HUES6 (cell line): ENCODE measurements at regions not wholly inside any gene's neighbourhood (a gene's known extent, or its start where the extent isn't known, plus 50 kb on each side); places are given as distances from the start of the nearest gene placed in this dataset.

Source experiments
- H3K27ac ChIP-seq: 2 replicates; pipeline ENCODE4 v1.7.0; 2013; ENCODE audit warnings: low read depth, mild to moderate bottlenecking, low read length, inconsistent platforms
- H3K27me3 ChIP-seq: 2 replicates; pipeline ENCODE4 v1.6.1; 2013; ENCODE audit warnings: low read length; ENCODE audit not compliant: control insufficient read depth, insufficient read depth
- H3K36me3 ChIP-seq: 2 replicates; pipeline ENCODE4 v1.6.1; 2013; ENCODE audit warnings: low read length; ENCODE audit not compliant: control insufficient read depth, insufficient read depth
- H3K4me1 ChIP-seq: 2 replicates; pipeline ENCODE4 v1.6.1; 2013; ENCODE audit warnings: low read length; ENCODE audit not compliant: control insufficient read depth, insufficient read depth
- H3K4me3 ChIP-seq: 2 replicates; pipeline ENCODE4 v1.5.1; 2013; ENCODE audit warnings: low read depth, low read length
- H3K9ac ChIP-seq: one replicate; pipeline ENCODE4 v1.6.1; 2013; ENCODE audit warnings: mild to moderate bottlenecking, low read length
- H3K9me3 ChIP-seq: 2 replicates; pipeline ENCODE4 v1.6.1; 2013; ENCODE audit warnings: low read depth, low read length; ENCODE audit not compliant: control insufficient read depth, insufficient read depth

GRCh38 chrX:7263961-7264360 lies 116.0 kb upstream of the PUDP start:
- no peaks in the 10 kb centered on the region for H3K36me3 ChIP-seq
- no peak overlapping the region for H3K4me3 ChIP-seq
- no peak overlapping the region for H3K9ac ChIP-seq
- no peaks in the 10 kb centered on the region for H3K27me3 ChIP-seq
- H3K27ac ChIP-seq, result no peak overlapping the region
- H3K9me3 ChIP-seq, result no peaks in the 10 kb centered on the region
- no peaks in the 10 kb centered on the region for H3K4me1 ChIP-seq

GRCh38 chrX:7263330-7263729 lies 115.4 kb upstream of the PUDP start:
- Histone ChIP-seq H3K9ac (no peak overlapping the region), H3K9me3 (no peaks in the 10 kb centered on the region), H3K36me3 (no peaks in the 10 kb centered on the region), H3K4me3 (no peak overlapping the region), H3K27ac (no peak overlapping the region), H3K4me1 (no peaks in the 10 kb centered on the region), H3K27me3 (no peaks in the 10 kb centered on the region)

DNA sequence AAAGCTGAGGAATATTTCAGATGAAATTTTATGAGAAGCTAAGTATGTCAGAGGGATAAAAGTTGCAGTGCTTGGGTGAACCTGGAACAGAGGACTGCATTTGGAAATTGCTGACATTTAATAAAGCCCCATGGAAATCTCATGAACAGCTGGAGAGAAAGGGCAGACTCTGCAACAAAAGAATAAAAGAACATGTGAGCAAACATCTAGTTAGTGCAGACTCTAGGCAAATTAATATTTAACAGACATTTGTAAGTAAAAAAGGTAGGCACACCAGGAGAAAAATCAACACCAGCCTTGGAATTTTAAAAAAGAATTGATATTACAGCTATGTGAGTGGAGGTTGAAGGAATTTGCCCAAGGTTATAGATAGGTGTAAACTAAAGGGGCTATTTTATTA lies 114.6 kb upstream of the PUDP start:
- Histone ChIP-seq H3K27ac (no peak overlapping the region), H3K9me3 (no peaks in the 10 kb centered on the region), H3K36me3 (no peaks in the 10 kb centered on the region), H3K9ac (no peak overlapping the region), H3K4me1 (no peaks in the 10 kb centered on the region), H3K27me3 (no peaks in the 10 kb centered on the region), H3K4me3 (no peak overlapping the region)

DNA sequence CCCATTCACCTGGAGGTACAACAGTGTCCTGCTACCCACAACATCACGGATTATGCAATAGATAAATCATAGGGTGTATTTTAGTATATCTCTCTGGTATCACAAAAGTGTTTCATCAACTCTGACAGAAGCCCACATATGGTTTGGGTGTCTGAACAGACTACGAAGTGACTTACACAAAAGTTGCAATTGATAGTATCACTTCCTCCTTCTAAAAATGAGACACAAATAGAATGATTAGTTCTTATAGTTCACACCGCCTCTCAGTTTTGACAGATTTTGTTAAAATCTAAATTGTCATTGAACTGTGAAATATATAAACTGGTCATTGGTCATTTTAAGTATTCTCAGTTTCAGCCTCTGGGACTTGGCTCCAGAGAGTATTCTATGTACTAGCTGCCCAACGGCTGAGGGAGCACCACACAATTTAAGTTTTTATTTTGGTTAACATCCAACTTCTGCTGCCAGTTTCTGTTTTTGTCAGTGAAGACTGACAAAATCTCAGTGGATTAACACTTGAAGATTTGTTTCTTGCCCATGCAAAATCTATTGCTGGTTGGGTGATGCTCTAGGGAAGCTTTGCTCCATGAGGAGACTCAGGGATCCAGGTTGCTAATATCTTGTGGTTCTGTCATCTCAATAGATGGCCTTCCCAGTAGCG lies 113.8 kb upstream of the PUDP start:
- no peaks in the 10 kb centered on the region for H3K4me1 ChIP-seq
- H3K9me3 ChIP-seq, result no peaks in the 10 kb centered on the region
- H3K27me3 ChIP-seq, result no peaks in the 10 kb centered on the region
- no peak overlapping the region for H3K27ac ChIP-seq
- H3K4me3 ChIP-seq, result no peak overlapping the region
- no peak overlapping the region for H3K9ac ChIP-seq
- no peaks in the 10 kb centered on the region for H3K36me3 ChIP-seq

- Histone ChIP-seq H3K27ac (no peak overlapping the region), H3K4me1 (no peaks in the 10 kb centered on the region; the same call in 1 of the 2 replicates), H3K9me3 (peaks cover 11% of the 10 kb centered on the region), H3K27me3 (no peaks in the 10 kb centered on the region), H3K36me3 (no peaks in the 10 kb centered on the region), H3K9ac (no peak overlapping the region), H3K4me3 (no peak overlapping the region)
Observed at GRCh38 chrX:7254144-7254543, 106.2 kb upstream of the PUDP start.

DNA sequence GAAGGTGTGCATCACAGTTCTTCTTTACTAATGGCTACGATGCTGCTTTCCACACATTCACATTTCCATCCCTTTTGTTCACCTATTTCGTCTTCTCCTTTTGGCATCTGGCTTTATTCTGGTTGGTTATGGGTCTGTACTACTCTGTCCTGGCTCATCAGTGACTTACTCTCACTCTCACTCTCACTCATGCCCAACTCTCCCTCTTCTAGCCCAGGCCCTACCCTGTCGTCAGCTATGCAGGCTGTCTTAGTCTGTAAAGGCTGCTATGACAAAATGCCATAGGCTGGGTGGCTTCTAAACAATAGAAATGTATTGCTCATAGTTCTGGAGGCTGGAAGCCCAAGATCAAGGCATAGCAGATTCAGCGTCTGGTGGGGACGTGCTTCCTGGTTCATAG lies 105.6 kb upstream of the PUDP start:
- Histone ChIP-seq H3K9ac (no peak overlapping the region), H3K36me3 (no peaks in the 10 kb centered on the region), H3K9me3 (peaks cover 12% of the 10 kb centered on the region), H3K27me3 (no peaks in the 10 kb centered on the region), H3K4me3 (no peak overlapping the region), H3K4me1 (no peaks in the 10 kb centered on the region; the same call in 1 of the 2 replicates), H3K27ac (no peak overlapping the region)

DNA sequence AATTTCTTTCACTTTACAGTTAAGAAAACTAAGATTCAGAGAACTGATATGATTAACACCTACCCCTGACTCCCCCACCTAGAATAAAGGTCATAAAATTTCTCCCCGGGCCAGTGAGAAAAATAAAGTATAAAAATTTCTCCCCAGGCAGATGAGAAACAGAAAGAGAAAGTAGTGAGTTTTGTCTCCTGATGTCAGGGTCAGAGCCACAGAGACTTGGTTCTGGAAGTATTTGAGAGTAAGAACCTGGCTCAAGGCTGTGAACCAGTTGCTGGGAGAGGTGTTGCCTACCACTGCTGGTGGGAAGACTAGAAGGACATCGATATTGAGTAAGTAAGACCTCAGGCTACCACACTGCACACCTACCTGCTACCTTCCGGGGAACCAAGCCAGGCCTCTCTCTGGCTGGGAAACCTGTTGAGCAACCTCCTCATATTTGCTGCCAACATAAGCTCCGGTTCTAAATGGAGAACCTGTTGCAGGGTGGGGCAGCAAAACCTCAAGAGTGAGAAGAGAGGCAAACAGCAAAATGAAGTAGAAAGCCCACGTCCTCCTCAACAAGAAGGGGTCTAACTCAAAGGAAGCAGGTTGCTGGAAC lies 104.2 kb upstream of the PUDP start:
- Histone ChIP-seq H3K9ac (no peak overlapping the region), H3K27ac (no peak overlapping the region), H3K36me3 (no peaks in the 10 kb centered on the region), H3K27me3 (no peaks in the 10 kb centered on the region), H3K4me1 (peaks cover 7% of the 10 kb centered on the region), H3K4me3 (no peak overlapping the region), H3K9me3 (peaks cover 12% of the 10 kb centered on the region)

DNA sequence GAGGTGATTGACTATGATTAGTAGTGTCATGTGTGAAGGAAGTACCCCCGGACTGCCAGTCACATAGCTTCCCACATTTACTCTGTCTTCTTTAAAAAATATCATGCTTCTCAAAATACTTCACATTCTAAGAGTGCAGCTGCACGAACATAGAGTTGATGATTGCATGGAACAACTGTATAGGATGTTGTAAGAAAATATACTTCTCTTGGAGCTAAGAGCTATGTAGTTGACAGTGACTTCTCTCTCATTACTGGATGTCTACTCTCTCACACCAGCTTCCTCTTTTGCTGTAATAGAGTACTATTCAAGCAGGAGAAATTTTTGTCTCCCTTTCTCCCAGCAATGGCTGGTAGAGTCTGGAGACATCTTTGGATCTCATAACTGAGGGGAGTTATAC lies 99.4 kb upstream of the PUDP start:
- H3K9me3 ChIP-seq, result 0 out of 2 replicates have a peak, but pooled peaks cover 7% of the 10 kb centered on the region
- no peak overlapping the region for H3K4me3 ChIP-seq
- H3K36me3 ChIP-seq, result no peaks in the 10 kb centered on the region
- H3K4me1 ChIP-seq, result peaks cover 7% of the 10 kb centered on the region
- no peak overlapping the region for H3K9ac ChIP-seq
- no peak overlapping the region for H3K27ac ChIP-seq
- no peaks in the 10 kb centered on the region for H3K27me3 ChIP-seq

GRCh38 chrX:7244405-7244804 lies 96.5 kb upstream of the PUDP start:
- Histone ChIP-seq H3K4me1 (peaks cover 7% of the 10 kb centered on the region; the same call in 1 of the 2 replicates), H3K36me3 (no peaks in the 10 kb centered on the region), H3K9me3 (0 out of 2 replicates have a peak, but pooled peaks cover 4% of the 10 kb centered on the region), H3K9ac (no peak overlapping the region), H3K27ac (no peak overlapping the region), H3K4me3 (no peak overlapping the region), H3K27me3 (no peaks in the 10 kb centered on the region)

GRCh38 chrX:7242613-7243012 lies 94.7 kb upstream of the PUDP start:
- H3K27me3 ChIP-seq, result no peaks in the 10 kb centered on the region
- H3K9ac ChIP-seq, result no peak overlapping the region
- H3K27ac ChIP-seq, result no peak overlapping the region
- no peaks in the 10 kb centered on the region for H3K9me3 ChIP-seq
- no peak overlapping the region for H3K4me3 ChIP-seq
- no peaks in the 10 kb centered on the region; the same call in 1 of the 2 replicates for H3K4me1 ChIP-seq
- H3K36me3 ChIP-seq, result no peaks in the 10 kb centered on the region

GRCh38 chrX:7240929-7241328 lies 93.0 kb upstream of the PUDP start:
- H3K9me3 ChIP-seq, result no peaks in the 10 kb centered on the region
- peaks cover 10% of the 10 kb centered on the region; the same call in 1 of the 2 replicates for H3K4me1 ChIP-seq
- H3K27me3 ChIP-seq, result no peaks in the 10 kb centered on the region
- H3K4me3 ChIP-seq, result no peak overlapping the region
- no peak overlapping the region for H3K27ac ChIP-seq
- no peaks in the 10 kb centered on the region for H3K36me3 ChIP-seq
- no peak overlapping the region for H3K9ac ChIP-seq
